ENCODE measurements at regions not wholly inside any gene's neighbourhood (a gene's known extent, or its start where the extent isn't known, plus 50 kb on each side); places are given as distances from the start of the nearest gene placed in this dataset.
"Not testable (repeated sequence)": the region's sequence is repeated elsewhere in the genome, so short reads cannot be mapped to it uniquely, and the experiment has no call there.

DNA sequence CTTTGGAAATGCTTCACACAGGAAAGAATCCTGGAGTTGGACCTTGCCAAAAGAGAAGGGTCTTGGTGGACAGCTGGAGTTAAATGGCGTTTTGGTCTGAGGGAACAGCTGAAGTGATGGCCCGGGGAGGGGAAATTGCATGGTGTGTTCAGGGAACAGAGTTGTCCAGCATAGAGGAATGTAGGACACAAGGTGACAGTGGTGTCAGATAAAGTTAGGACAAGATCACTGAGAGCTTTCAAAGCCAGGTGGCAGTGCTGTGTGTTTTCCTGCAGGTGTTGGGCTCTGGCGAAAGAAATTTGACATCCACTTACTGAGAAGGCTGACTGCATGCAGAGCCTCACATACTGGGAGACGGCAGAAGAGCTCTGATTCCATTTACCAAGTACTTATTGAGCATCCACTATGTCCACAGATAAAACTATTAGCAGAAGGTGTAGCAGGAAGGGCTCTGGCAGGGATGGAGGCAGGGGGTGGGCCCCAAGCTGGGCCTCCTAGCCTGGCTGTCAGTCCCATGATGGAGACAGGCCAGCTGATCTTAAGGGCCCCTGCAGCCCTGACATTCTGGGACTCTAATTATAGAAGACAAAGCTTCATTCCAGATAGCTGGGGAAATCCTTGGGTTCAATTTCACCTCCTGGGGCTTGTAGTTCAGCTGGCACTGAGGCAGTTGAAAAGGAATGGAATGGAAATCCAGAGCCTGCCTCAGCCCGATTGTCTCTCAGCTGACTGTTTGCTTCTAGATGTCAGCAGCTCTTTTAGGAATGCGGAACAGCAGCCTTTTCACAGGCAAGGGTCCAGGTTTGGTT, 150.2 kb upstream of the MAMLD1 start:
- no peak for DNase-seq (ENCODE audit: low spot score)

DNA sequence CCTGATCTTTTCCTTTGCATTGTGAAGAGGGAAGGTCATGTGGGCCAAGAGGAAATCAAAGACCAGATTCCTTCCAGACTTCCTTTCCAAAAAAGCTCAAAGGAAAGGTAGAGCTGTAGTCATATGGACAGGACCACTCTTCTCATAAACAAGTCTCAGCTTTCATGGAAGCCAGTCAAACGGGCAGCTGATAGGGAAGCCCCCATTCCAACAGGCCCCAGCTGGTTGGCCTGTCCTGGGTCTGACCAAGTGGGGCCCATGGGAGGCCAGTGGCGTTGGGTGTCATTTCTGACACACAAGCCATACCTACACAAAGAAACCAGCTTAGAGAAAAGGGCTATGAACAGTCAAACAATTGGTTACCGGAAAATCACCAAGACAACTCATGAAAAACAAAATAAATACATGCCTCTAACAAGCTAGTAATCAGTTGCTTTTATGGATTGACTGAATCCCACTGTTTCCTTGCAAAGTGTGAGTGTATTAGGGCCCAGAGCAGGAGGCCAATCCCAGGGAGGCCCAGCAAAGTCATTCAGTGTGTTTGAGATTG, 149.6 kb upstream of the MAMLD1 start:
- DNase-seq (ENCODE audit: low spot score), result no peak

DNA sequence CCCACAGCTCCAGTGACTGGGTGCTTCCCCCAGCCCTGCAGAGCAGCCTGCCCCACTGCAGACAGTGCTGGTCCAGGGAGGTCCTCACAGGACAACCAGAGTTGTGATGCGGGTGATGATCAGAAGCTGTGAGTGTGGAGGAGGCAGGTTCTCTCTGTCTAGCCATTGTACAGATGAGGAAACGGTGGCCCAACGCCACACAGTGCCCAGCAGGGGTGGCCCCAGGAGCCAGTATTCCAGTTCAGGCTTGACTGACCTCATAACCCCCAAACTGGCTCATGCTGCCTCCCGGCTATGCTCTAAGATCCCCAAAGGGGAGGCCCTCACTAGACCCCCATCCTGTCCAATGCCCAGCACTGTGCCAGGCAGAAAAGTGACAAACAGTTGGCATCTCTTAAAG, 147.1 kb upstream of the MAMLD1 start:
- DNase-seq (ENCODE audit: low spot score), result not testable (repeated sequence)

DNA sequence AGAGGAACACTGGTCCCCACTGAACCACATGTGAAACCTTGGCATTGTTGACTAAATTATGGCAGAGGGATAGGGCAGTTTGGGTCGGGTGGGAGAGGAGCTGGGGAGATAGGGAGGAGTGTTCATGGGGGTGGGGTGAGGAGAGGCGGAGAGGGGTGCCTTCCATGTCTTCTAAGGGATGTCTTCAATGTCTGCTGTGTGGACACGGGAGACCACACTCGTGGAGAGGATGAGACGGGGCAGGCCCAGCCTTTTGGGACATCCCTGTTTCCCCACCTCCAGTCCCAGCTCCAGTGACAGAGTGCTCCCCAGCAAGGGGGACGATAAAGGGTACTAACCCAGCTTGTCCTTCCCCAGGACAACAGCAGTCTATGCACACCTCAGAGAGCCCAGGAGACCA, 146.4 kb upstream of the MAMLD1 start:
- no peak for DNase-seq (ENCODE audit: low spot score)

DNA sequence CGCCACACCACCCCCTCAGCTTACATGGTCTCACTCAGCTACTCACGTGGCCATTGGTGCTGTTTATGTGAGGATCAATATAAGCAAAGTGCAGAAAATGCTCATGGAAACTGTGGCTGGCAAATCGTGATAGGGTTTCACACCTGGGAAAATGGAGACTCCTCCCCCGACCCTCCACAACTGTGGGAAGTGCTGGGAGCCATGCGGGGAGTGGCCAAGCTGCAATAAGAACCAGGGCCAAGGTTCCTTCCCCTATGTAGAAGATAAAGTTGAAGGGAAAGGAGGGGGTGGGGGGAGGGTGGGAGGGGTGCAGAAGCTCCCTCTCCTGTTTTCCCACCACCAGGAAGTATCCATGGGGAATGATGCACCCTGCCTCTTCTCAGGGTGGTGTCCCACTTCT, 145.5 kb upstream of the MAMLD1 start:
- DNase-seq (ENCODE audit: low spot score), result no peak

DNA sequence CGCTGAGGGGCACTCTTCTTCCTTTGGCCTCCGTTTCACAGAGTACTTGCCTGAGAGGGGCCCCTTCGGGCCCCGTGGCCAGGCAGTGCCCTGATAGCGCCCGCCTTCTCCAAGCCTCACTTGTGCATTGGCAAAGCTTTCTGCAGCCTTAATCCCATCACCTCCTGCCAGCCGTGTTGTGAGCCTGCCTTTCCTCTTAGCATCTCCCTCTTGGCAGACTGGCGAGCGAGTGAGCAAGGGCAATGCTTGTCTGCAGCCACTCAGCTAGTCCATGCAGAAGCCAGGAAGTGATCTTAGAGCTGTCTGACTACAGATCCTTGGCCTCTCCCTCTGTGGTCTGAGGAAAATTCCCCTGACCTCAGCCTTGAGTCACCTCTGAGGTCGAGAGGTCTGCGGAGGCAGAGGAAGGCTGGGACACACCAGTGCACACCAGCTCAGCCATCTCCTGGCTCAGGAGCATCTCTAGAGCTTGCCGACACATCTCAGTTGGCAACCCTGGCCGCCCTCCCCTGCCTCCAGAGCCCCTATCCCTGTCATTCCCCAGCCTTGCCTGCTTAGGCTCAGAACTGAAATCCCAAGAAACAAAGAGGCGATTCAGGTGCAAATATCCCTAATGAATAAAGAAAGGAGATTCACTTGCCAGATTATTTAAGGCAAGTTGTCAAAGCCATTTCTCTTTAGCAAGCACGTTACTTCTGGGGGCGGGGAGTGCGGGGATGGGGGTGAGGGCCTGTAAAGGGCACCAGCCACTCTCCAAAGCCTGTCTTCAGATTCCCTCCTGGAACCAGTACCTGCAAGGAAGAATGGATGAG, 143.5 kb upstream of the MAMLD1 start:
- no peak for DNase-seq (ENCODE audit: low spot score)

DNA sequence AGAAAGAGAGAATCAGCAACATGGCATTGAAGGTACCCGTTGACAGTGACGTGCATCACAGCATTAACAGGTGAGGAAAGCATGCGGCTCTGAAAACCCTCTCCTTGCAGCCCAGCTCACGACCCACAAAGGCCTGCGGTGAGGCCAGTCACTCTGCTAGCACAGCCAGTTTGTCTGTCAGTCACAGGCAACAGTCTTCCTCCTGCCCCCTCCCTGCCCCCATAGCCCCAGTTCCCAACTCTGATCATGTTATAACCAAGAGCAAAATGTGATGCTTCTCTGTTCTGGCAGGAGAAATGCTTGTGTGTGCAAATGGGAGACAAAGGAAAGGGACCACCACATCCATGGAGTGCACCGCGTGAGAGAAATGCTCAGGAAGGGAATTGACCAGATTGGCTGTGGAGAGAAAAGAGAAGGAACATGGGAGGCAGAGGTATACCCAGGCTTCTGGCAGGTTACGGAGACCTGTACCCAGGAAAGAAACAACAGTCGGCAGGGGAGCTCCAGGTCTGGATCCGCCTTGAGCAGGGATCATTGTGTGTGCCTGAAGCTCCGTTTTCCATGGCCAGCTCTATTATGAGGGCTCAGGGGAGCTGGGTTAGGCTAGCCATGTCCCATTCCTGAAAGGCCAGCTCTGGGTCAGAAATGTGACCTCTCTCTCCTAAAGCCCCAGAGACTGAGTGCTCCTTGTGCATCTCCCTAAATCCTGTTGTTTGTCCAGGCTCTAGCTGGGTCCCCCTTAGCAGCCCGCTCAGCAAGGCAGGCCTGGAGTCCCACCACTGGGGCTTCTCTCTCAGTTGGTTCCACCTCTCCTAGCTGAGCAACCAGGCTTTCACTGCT, 139.7 kb upstream of the MAMLD1 start:
- no peak for DNase-seq (ENCODE audit: low spot score)

DNA sequence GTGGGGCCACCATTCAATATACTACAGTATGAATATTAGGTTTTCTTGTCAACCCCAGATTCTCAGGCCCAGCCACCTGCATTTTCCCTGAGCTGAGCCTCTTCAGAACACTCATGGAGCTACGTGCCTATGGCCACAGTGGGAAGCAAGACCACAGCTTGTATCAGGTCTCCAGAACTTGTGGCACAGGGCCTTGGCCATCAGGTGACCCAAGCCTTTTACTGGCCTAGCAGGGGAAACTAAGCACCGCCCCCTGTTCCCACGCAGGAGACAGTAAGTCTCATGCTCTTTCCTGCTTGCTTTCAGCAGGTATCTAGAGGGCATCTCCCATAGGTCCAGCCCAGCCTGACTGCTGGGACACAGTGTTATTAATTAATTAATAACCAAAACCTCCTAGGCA, 138.4 kb upstream of the MAMLD1 start:
- no peak for DNase-seq (ENCODE audit: low spot score)

DNA sequence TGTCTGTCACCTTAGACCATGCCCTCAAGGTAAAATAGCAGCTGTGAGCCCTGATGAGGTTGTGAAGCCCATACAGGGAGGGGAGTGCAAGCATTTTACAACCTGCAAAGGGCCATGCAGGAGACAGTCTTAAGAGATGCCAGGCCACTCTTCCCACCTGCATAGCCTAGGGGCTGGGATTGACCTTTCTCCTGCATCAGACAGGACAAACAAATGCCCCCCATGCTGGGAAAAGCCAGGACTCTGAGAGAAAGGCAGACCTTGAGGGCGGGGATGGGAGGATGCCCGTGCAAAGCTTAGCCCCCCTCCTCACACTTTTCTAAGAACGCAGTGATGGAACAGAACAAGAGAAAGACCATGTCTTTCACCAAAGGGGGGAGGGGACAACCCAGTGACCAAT, 137.9 kb upstream of the MAMLD1 start:
- no peak for DNase-seq (ENCODE audit: low spot score)

DNA sequence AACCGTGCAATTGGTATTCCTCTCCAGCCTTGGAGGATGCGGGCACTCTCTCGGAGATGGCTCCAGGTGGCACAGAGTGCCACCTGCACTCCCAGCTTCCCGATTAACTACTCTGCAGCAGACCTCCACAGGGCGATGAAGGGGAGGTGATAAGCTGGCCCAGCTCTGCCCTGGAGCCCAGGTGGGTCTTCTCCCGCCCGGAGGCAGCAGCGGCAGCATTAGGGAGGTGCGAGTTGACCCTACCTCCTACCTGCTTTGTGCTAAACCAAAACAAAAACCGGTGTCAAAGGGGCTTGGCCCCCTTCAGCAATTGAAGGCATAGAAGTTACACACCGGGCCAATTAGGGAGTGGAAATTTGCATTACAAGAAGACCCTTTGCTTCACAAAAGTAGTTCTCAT, 137.4 kb upstream of the MAMLD1 start:
- DNase-seq (ENCODE audit: low spot score), result no peak

DNA sequence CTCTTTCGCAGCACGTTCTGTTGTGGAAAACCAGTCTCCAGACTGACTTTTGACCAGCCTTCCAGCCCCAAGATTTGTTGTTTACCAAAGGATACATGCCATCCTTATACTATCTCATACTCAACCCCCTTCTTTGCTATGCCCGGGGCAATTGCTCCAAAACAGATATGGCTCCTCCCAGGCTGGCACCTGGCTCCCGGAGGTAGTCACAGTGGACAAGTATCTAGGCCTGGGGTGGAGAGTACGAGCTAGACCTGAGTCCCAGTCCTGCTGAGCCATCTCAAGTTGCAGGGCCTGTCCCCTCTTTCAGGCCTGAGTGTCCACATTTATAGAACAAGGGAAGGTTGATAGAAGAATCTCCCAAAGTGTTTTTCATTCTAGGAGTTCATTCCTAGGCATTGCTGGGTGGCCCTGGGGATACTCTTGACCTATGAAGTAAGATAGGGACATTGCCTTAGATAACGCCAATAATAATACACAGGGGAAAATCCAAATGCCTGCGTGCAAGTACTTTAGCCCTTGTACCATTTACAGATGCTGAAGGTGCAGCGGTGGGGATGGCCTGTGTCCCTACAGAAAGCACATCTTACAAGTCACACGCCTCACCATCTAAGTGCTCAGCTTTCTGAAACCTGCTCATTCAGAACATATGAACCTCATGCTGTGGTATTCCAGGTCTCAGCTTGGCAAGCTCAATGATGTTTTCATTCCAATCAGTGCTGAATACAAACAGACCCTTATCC, 136.7 kb upstream of the MAMLD1 start:
- no peak for DNase-seq (ENCODE audit: low spot score)

DNA sequence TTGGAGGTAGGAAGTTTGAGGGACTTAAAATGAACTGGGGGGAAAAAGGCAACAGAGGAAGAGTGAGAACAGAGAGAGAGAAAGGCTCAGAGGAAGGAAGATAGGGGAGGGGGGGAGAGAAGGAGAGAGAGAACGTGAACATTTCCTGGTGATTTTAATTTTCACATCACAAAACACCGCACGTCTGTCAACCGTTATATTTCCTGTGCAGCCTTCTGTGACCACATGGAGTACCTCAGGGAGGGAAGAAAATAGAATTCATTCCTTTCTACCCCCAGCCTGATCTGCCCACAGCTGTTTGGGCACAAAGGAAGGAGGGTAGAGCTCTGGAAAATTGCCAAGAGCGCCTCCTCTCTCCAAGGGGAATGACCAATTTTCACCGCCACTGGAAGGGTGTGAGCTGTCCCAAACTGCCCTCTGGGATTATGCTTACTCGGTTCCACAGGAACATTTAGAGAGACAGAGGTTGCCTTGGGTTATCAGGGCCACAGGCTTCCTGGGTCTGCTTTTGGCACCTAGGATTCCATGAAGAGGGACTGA, 135.7 kb upstream of the MAMLD1 start:
- no peak for DNase-seq (ENCODE audit: low spot score)

DNA sequence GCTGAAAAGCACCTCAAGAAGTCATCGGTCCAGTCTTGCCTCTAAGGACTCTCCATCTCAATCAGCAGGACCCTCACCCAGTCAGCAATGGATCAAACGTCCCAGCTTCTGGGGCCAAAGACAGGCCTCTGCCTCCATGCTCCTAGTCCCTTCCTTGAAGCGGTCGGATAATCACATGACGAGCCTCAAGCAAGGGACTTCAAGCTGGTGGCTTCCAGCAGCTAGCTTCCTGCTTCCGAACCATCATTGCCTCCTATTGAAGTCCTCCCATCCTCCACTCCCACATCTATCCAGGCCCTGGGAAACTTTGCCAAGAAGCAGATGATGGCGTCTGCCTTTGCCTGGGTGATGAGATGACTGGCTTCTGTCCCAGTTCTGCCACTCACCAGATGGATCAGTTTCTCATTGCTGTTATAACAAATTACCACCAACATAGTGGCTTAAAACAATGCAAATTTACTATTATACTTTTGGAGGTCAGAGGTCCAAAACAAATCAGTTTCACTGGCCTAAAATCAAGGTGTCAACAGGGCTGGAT, 135.2 kb upstream of the MAMLD1 start:
- DNase-seq (ENCODE audit: low spot score), result no peak

DNA sequence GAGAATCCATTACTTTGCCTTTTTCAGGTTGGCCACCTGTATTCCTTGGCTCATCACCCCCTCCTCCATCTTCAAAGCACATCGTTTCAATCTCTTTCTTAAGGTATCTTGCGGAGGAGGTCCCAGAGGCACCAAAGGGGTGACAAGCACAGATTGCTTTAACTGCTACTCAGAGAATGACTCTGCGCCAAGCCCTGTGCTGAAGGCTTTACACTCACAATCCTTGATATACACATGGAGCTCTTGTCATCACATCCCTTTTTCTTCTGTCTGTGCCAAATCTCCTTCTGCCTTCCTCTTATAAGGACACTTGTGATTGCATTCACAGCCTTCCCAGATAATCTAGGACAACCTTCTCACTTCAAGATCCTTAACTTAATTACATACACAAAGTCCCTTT, 134.7 kb upstream of the MAMLD1 start:
- no peak for DNase-seq (ENCODE audit: low spot score)

DNA sequence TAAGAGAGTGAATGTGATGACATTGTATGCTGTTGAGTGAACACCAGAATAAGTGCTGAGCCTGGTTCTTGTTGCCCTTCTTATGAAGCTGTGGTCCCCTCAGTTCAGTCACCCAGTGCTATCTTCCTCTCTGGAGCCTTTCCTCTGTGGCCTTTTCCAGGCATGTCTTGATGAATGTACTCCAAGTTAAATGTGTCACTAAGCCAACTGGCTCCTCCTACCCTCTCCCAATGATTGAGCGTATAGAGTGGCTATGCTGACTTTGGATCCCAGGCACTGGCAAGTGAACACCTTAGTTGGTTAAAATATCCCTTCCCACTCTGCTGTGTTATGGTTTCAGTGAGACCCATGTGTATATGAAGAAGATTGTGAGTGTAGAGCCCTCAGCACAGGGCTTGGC, 134.1 kb upstream of the MAMLD1 start:
- no peak for DNase-seq (ENCODE audit: low spot score)

DNA sequence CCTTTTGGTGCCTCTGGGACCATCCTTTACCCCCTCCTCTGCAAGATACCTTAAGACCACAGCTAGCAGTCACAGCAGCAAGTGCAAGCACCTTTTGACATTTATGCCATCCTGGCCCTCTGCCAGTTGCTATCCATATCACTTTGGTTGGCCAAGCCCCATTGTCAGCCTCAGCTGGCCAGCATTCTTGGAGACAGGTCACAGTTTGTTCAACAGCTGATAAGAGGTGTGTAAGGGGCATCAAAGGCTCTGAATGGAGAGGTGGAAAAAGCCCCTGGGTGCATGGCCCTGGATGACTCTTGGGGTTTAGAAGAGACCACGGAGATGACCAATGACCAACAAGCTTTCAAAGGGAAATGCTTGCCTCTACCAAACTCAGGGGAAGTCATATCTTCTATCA, 133.6 kb upstream of the MAMLD1 start:
- no peak for DNase-seq (ENCODE audit: low spot score)

DNA sequence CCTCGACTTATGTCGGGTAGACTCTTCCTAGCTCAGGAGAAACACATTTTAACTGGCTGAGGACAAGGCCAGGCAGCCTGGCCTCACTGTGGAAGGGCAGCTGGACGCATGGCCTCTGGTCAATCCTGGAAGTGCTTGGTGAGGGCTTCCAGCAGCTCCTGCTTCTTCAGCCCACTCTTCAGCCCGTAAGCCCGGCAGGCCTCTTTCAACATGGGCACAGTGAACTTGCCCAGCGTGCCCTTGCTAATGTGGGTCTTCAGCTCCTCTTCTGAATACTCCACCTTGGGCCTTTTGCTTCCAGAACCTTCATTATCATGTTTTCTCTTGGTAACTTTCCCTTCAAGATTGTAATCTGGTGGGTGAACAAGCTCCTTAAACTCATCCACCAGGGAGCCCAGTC, 132.2 kb upstream of the MAMLD1 start:
- not testable (repeated sequence) for DNase-seq (ENCODE audit: low spot score)

DNA sequence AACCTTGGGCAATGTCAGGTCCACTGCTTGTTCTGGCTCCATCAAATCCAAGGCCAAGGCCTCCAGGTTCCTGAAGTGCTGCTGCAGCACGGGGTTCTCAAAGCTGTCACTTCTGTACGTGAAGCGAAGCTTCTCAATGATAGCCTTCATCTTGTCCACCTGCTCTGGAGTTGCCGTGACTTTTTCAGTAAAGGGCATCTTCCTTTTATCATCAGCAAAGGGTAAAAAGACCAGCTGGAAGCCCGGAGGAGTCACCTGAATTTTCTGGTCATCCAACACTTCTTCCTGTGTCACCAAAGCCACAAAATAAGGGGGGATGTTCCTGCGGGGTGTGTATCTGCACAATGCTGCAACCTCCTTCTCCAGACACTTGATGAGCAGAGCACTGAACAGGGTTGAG, 131.7 kb upstream of the MAMLD1 start:
- DNase-seq (ENCODE audit: low spot score), result not testable (repeated sequence)

DNA sequence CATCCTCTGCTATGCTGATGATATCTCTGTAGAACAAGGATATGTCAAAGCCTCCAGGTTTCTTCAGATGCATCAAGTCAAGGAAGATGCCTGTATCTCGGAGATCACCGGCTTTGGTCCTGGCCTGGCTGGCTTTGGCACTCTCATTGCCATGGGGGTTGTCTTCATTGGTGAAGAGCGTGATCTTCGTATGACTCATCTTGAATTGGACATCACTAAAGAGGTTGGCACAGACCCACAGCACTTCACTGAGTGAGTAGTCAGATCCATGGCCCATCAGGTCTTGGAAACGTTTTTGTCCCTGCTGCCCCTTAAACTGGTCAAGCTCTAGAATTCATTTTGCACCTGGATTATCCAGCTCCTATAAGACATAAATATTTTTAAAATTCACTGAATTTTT, 130.9 kb upstream of the MAMLD1 start:
- DNase-seq (ENCODE audit: low spot score), result not testable (repeated sequence)

DNA sequence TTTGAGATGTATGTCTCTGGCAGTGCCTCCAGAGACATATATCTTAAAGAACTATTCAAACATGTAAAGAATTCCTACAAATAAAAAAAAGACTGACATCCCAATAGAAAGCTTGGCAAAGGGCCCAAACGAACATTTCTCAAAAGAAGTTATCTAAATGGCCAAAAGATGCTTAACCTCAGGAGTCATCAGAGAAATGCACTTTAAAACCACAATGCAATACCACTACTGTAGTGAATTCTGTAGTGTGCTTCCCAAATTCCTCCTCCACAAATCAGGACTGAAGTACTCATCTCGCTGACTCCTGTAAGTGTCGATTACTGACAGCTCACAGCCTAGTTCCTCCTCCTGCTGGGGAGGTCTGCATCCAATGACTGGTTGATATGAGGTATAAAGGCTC, 129.0 kb upstream of the MAMLD1 start:
- DNase-seq (ENCODE audit: low spot score), result no peak

DNA sequence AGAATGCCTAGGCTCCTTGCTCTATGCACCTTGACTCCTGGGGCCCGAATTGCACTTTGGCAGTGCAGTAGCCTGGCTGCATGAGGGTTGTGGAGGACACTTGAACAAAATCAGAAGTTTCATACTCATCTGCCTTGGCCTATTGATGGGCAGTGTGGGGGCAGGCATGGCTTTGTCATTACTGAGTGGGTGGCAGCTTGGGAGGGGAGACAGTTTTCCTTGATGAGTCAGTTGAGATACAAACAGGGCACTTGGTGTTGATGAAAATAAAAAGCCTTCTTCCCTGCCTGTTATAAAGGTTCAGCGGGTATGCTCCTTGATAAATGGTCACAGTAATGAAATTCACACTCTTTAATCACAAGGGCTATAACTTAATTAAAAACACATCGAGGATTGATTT, 126.8 kb upstream of the MAMLD1 start:
- DNase-seq (ENCODE audit: low spot score), result no peak
